DMS153 treated with DMSO at 0.1 percent for 48 hours (cell line): ENCODE measurements at regions not wholly inside any gene's neighbourhood (a gene's known extent, or its start where the extent isn't known, plus 50 kb on each side); places are given as distances from the start of the nearest gene placed in this dataset.
"Not testable (repeated sequence)": the region's sequence is repeated elsewhere in the genome, so short reads cannot be mapped to it uniquely, and the experiment has no call there.

Source experiments
- DNase-seq: peaks from one replicate; lab custom pipeline; 2025; ENCODE audit not compliant: unreplicated experiment; lab: John Stamatoyannopoulos, UW

- DNase-seq: no peak
Observed at GRCh38 chr20:22841846-22842245, 193.3 kb upstream of the SSTR4 start.

DNA sequence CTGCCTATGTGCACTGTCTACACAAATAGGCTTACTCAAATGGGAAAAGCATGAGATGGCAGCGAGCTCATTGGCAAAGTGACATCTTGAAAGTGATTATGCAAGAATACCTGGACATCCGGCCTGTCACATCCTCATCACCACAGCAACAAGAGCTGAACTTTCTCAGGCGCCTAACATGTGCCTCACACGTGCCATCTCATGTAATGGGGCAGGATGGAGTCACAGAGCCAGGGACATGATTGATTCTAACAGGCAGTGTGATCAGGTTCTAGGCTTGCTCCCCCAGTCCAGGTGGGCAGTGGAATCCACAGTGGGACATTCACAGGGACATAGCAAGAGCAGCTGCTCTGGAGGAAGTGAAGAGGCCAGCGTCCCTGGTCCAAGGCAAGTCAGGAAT, 192.3 kb upstream of the SSTR4 start:
- no peak for DNase-seq

- DNase-seq: no peak
Observed at GRCh38 chr20:22844959-22845358, 190.2 kb upstream of the SSTR4 start.

DNA sequence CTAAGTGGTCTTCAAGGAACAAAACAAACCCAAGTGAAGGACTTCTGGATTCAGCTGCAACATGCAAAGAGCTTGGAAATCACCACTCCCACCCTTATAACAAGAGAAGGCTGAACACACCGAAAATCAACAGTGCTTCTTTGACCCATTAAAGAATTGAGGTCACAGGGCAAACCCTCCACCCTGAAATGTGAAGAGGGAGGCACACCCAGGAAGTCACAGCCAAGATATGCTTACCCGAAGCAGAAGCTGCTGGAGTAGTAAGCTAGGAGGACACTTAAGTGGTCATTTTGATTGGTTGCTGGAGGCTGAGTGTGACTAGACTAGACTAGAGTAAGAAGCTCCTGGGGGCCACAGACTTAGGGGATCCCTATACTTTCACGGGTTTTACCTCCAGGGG, 188.2 kb upstream of the SSTR4 start:
- no peak for DNase-seq

DNA sequence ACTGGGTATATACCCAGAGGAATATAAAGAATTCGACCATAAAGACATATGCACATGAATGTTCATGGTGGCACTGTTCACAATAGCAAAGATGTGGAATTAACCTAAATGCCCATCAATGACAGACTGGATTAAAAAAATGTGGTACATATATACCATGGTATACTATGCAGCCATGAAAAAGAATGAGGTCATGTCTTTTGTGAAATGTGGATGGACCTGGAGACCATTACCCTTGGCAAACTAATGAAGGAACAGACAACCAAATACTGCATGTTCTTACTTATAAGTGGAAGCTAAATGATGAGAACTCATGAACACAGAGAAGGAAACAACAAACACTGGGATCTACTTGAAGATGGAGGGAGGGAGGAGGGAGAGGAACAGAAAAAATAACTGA, 186.7 kb upstream of the SSTR4 start:
- DNase-seq: no peak

DNA sequence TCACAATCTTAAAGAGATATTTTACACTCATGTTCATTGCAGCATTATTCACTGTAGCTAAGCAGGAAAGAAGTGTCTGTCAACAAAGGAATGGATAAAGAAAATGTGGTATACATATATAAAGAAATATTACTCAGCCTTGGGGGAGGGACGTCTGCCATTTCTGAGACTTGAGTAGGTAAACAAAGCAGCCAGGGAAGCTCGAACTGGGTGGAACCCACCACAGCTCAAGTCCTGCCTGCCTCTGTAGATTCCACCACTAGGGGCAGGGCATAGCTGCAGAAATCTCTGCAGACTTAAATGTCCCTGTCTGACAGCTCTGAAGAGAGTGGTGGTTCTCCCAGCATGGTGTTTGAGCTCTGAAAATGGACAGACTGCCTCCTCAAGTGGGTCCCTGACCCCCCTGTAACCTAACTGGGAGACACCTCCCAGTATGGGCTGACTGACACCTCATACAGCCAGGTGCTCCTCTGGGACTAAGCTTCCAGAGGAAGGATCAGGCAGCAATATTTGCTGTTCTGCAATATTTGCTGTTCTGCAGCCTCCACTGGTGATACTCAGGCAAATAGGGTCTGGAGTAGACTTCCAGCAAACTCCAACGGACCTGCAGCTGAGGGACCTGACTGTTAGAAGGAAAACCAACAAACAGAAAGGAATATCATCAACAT, 183.3 kb upstream of the SSTR4 start:
- not testable (repeated sequence) for DNase-seq

DNA sequence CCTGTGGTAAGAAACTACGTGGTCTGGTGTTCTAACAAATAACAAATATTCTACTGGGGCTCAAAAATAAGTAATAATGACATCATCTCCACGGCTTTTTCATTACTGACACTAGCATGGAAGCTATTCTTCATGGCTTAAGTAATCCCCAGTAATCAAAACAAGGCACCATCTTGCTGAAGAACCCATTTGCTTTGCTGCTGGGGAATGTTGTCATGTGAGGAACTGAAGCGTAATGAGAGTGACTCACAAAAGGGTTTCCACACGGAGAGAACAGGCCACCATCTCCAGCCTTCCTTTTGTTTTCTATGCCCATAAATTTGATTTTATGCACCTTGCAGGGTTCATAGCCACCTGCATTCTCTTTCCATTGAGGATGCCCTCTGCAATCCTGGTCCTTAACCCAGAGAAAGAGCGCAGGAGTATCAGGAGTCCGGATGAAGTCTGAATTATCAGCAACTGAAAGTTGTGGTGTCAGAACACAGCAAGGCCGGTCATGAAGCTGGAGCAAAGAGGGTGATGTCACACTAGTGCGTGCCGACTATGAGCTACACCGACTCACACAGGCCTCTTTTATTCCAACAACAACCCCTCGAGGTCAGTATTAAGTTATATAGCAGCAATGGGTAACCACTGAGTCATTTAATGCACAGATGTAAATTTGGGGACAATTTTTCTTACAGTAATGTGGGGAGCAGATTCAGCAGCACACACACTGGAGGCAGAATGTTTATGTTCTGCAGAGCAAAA, 173.7 kb upstream of the SSTR4 start:
- no peak for DNase-seq

GRCh38 chr20:22861990-22862389, 173.1 kb upstream of the SSTR4 start:
- no peak for DNase-seq

DNA sequence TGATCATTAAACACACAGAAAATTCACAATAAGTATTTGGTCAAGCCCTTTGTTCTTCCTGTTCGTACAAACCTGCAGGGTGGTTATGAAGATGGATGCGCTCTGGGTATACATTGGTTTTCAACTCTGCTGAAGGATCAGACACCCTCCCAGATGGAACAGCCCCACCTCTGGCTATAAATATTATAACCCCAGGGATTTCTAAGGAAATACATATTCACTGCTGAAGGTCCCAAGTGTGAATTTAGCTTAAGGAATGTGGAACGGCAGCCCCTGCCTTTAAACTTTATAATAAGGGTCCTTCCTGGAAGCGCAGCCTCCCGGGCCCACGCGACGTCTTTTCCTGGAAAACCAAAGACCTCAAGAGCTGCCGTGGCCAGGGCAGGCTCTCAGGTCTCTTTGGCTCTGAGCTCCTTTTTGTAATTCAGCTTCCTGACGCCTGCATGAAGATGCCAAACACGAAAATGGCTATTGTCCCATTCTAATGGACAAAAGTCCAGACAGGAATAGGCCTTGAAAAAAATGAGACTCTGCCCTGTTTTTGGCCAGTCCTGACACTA, 172.4 kb upstream of the SSTR4 start:
- DNase-seq: no peak

- no peak for DNase-seq
Observed at GRCh38 chr20:22863826-22864225, 171.3 kb upstream of the SSTR4 start.

DNA sequence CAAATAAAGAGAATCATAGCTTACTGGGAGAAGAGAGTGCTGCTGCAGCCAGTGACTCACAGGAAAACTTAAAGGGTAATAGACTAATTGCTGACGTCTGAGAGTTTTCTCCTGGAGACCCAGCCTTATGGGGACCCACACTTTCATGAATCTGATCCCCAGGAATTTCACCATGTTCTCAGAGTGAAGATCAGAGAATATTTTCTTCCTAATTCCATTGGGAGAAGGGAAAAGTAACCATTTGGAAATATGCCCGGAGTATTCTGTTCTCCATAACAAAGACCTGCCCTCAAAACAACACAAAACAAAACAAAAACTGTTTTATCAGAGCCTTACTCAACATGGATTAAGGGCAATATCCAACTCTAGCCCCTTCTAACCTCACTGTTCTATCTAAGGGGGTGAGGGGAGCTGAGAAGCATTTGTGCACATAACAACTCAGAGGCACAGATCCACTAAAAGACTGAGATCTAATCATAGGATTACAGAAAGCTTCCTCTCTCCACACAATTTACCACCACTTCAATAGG, 168.2 kb upstream of the SSTR4 start:
- no peak for DNase-seq

DNA sequence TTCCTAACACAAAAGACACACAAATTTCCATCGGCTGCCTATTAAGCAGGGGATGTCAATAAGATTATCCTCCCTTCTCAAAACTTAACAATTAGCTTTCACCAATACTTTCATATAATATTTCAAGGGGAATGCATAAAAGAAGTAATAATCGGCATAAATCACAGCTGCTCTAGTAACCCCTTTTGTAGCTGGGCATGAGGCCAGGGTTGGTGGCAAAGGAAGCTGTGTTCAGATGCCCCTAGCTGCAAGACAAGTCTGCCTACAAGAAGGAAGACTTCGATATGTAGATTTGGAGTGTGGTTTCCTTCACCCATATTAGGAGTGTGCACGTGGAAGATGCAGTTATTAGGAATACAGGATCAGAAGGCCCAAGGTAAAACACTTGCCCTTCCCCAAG, 156.9 kb upstream of the SSTR4 start:
- no peak for DNase-seq

- no peak for DNase-seq
Observed at GRCh38 chr20:22880277-22880676, 154.8 kb upstream of the SSTR4 start.

- DNase-seq: no peak
Observed at GRCh38 chr20:22887796-22888195, 147.3 kb upstream of the SSTR4 start.

GRCh38 chr20:22890594-22891300, 144.4 kb upstream of the SSTR4 start:
- DNase-seq: no peak

- DNase-seq: no peak
Observed at GRCh38 chr20:22901164-22901563, 133.9 kb upstream of the SSTR4 start.

DNA sequence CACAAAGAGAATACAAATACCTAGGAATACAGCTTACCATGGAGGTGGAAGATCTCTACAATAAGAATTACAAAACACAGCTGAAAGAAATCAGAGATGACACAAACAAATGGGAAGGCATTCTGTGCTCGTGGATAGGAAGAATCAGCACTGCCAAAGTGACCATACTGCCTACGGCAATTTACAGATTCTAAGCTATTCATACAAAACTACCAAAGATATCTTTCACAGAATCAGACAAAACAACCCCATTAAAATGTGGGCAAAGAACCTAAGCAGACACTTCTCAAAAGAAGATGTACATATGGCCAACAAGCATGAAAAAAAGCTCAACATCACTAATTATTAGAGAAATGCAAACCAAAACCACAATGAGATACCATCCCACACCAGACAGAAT, 133.2 kb upstream of the SSTR4 start:
- no peak for DNase-seq

GRCh38 chr20:22904386-22904785, 130.7 kb upstream of the SSTR4 start:
- no peak for DNase-seq

- DNase-seq: no peak
Observed at GRCh38 chr20:22904905-22905304, 130.2 kb upstream of the SSTR4 start.

GRCh38 chr20:22905658-22906057, 129.5 kb upstream of the SSTR4 start:
- no peak for DNase-seq

- DNase-seq: no peak
Observed at GRCh38 chr20:22908437-22908836, 126.7 kb upstream of the SSTR4 start.

DNA sequence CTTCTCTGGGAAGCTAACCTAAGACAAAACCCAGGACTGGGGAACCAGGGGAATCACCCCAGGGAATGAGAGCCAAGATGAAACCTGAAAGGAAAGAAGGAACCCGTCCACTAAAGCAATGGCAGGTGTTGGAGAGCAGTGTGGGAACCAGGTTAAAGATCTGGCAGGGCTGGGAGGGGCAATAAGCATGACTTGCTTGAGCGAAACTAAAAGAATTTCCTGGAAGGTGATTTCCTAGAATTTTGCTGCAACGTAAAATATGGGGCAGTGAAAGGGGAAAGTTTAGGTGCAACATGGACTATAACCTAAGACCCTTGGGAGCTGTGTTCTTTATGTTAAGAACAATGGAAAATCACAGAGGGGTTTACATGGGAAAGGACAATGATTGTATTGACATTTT, 126.2 kb upstream of the SSTR4 start:
- no peak for DNase-seq
